ENCODE measurements at regions not wholly inside any gene's neighbourhood (a gene's known extent, or its start where the extent isn't known, plus 50 kb on each side); places are given as distances from the start of the nearest gene placed in this dataset.
"Not testable (repeated sequence)": the region's sequence is repeated elsewhere in the genome, so short reads cannot be mapped to it uniquely, and the experiment has no call there.

GRCh38 chr6:154639196-154639595 is 94.0 kb upstream of the SCAF8 start:
- DNase-seq, result not testable (repeated sequence)

DNA sequence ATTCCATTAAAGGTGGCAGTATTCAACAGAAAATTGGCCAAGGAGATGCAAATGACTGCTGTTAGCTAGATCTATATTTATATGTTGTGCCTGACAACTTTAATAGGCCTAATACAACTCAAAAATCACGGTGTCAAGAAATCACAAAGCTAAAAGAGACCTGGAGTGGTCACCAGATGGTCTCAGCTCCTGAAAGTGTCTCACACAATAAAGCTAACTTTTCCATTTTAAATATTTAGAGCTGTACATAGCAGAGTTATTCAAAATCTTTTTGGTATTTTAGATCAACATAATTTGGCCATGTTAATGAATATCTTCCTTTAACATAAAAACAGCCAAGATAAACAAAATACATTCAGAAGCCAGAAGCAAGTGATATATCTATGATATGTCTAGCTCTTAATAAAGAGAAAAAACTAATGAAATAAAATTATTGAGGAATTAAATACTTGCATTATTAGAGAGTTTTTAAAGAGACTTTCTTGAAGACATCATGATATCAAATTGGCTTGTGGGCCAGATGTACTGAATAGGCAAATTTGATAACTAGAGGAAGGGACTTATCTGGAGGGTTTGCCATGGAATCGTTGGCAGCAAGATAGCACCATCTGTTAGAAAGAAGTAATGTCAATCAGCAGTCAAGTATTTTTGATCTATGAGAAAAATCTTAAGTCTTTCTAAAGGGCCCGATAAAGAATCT is 84.9 kb upstream of the SCAF8 start:
- no peak for DNase-seq

DNA sequence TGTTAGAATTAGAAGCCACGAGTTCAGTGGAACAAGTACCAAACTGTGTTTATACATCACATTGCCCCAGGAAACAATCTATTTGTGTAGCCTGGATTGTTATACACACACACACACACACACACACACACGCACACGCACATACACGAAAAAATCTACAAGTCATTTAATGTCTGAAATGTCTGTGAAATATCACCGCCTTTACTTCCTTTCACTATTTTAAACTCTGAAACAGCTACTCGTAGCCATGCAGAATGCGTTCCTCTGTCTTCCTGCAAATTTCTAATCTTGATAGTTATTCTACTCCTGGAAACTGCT is 84.4 kb upstream of the SCAF8 start:
- DNase-seq, result no peak

DNA sequence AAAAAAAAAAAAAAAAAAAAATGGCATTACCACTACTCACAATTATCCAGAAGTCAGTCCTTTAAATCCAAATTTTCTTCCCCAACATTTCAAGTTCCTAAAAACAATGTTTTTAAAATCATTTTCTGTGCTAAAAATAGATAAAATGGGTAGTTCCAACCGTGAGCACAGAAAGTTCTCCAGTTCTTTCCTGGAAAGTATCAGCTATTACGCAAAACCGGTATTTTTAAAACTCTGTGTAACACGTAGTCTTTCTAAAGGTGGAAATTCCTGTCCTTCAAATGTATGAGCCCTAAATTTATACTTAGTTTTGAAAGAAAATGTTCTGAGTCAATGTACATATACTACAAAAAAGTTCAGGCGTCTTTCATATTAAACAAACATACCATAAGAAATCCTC is 83.5 kb upstream of the SCAF8 start:
- DNase-seq, result no peak

- no peak for DNase-seq
Measured at GRCh38 chr6:154650351-154650750, 82.9 kb upstream of the SCAF8 start.

DNA sequence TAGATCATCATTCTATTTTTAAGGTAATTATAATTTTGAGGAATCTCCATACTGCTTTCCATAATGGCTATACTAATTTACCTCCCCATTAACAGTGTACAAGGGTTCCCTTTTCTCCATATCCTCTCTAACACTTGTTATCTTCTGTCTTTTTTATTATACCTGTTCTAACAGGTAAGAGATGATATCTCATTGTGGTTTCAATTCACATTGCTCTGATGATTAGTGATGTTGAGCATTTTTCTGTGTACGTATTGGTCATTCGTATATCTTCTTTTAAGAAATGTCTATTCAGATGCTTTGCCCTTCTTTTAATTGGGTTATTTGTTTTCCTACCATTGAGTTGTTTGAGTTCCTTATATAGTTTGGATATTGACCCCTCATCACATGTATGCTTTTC is 81.6 kb upstream of the SCAF8 start:
- no peak for DNase-seq

- no peak for DNase-seq
Measured at GRCh38 chr6:154653385-154653784, 79.8 kb upstream of the SCAF8 start.

DNA sequence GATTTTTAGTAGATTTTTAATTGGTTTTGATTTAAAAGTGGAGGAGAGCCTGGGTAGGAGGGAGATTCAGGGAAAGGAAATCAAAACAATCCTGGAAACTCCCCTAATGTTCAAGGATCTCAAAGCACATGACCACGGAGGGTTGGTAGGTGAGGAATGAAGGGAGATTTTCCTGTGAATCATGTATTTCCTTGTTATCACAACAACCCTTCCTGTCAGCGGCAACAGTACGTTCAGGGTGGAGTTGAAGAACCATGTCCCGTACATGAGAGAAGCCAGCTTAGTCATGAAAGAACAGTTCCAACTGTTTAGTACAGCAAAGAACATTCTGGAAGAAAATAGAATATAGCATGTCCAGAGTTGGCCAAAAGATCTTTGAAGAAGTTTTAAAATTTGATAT is 79.4 kb upstream of the SCAF8 start:
- DNase-seq, result no peak

DNA sequence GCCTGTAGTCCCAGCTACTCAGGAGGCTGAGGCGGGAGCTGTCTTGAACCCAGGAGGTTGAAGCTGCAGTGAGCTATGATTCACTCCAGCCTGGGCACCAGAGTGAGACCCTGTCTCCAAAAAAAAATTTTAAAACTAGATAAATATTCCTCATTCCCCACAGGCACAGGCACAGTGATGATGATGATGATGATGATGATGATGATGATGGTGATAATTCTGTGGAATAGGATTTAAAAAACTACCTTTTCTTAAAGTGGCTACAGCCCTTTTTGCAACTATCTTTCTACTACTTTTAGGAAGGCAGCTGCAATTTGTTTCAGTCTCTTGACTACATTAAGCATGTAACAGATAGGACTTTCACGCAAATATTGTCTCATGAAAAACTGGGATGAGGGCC is 76.6 kb upstream of the SCAF8 start:
- DNase-seq, result no peak

GRCh38 chr6:154661768-154662167 is 71.4 kb upstream of the SCAF8 start:
- DNase-seq, result no peak

DNA sequence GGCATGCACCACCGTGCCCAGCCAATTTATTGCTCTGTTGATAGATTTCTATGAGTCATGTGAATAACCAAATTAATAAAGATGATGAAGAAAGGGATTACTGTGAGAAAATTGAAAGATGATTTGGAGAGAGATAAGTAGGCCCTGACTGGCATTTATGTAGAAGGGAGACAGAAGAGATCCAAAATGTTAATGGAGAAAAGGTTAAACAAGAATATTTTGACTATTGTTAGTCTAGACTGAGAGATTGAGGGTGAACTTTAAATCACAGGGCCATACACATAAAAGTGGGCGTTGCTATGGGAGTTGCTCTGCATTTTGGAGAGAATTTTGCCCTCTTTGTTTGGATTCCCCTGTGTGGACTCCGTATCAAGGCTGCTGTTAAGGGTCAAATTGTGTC is 68.9 kb upstream of the SCAF8 start:
- no peak for DNase-seq

GRCh38 chr6:154668156-154668555 is 65.1 kb upstream of the SCAF8 start:
- DNase-seq, result no peak

DNA sequence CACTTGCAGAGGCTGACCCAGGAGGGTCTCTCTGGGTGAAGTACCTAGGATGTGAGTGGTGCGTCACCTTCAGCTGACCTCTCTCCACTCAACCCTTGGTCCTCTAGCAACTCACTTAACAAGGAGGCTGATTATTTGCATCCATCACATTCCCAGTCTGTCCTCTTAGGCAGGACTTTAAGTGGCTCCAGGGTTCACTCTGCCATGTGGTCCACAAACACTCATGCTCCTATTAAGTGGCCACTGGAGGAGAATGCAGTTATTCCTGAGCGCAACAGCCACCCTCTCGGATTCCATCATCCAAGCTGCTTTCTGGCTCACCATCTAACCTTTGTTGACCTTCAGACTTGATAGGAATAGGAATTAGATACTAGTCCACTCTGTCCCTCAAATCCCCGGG is 61.1 kb upstream of the SCAF8 start:
- DNase-seq, result no peak

GRCh38 chr6:154673919-154674318 is 59.3 kb upstream of the SCAF8 start:
- no peak for DNase-seq

GRCh38 chr6:154675602-154676088 is 57.6 kb upstream of the SCAF8 start:
- DNase-seq, result peak; percentile 86 to 99

DNA sequence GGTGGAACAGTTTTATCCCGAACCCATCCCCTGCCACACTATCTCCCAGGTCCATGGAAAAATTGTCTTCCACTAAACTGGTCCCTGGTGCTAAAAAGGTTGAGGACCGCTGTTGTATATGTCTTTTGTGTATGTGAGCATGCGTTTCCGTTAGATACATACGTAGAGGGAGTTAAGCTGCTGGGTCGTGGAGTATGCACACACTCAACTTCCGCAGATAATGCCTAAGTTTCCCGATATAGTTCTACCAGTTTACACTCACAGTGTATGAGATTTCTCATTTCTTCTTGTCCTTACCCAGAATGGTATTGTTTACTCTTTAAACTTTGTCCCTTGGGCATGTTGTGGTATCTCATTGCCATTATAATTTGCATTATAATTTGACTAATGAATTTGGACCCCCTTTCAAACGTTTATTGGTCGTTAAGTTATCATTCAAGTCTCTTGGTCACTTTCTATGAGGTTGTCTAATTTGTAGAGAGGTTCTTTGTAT is 50.5 kb upstream of the SCAF8 start:
- DNase-seq, result no peak
